GM12892 (cell line): ENCODE measurements at regions not wholly inside any gene's neighbourhood (a gene's known extent, or its start where the extent isn't known, plus 50 kb on each side); places are given as distances from the start of the nearest gene placed in this dataset.

ENCODE experiments used
- DNase-seq: peaks from one replicate; pipeline ENCODE4 v3.0.0; 2011; ENCODE audit not compliant: insufficient read length
- FAIRE-seq: peaks from 2 replicates; lab custom pipeline; 2011; peaks lifted over from hg19 to GRCh38; lab: Jason Lieb, UNC
- POLR2A ChIP-seq: IDR thresholded peaks from 2 replicates; pipeline ENCODE4 v1.6.1; 2011; ENCODE audit warnings: low read depth, low read length, control low read depth
- POLR2AphosphoS5 ChIP-seq: IDR thresholded peaks from 2 replicates; pipeline ENCODE4 v1.6.1; 2011; ENCODE audit warnings: low read depth, low read length, control low read depth
- TAF1 ChIP-seq: IDR thresholded peaks from 2 replicates; pipeline ENCODE4 v1.6.1; 2011; ENCODE audit warnings: low read depth, mild to moderate bottlenecking, control low read depth, low read length, borderline replicate concordance

- DNase-seq: no peak
- FAIRE-seq: no peak
- TF ChIP-seq TAF1 (no peak), POLR2A (no peak), POLR2AphosphoS5 (no peak)
Observed at GRCh38 chr10:128419466-128420019, 293.3 kb upstream of the MKI67 start.

GRCh38 chr10:128420623-128421022 lies 294.4 kb upstream of the MKI67 start:
- TF ChIP-seq POLR2AphosphoS5 (no peak), TAF1 (no peak), POLR2A (no peak)
- FAIRE-seq (no peak), DNase-seq (no peak)

DNA sequence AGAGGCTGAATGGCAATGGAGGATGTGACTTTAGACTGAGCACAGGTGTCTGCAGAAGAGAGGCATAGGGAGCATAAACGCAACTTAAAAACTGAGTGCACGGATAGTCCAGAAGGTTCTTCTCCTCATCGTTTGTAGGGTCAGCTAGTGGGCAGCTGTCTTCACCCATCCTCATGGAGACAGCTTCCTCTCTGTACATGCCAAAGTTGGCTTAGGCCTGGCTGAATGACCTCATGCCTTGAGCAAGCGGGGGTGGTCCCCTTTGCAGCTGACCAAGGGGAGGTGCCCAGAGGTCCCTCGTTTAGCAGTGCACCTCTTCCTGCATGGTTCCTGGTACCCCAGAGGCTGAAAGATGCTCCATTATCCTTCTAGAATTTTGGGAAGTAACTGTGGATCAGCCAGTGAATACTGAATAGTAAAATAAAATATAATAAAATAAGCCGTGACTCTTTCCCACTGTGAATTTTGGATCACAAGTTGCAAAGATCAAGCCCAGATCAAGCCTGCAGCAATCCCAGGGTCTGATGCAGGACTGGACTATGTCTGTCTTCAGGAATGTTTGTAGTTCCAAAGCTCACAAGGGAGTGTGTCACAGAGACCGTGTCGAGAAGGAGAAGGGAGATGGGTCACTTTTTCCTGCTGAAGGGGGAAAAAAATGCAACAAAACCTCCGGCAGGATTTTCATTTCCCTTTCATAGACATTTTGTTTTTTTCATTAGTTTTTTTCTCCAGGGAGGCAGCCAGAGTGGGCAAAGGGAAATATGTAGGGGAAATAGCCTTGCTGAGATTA lies 295.3 kb upstream of the MKI67 start:
- TF ChIP-seq TAF1: no peak
- TF ChIP-seq POLR2AphosphoS5: no peak
- TF ChIP-seq POLR2A: no peak
- DNase-seq (no peak), FAIRE-seq (no peak)

DNA sequence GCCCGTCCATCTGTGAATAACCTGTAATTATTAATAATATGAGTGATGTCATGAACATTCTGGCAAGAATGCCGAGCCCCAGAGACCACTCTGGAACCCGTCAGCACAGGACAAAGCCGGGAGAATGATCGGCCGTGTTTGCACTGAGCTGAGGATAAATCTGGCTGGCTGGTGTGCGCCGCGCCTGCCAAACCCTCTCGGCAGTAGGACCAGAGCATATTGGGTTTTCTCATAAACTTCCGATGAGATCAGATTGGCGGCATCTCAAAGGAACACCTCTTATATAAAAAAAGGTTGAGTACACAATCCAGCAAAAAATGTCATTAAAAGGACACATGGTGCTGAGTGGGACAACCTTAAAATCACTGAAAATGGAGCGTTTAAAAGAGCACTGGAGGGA lies 296.0 kb upstream of the MKI67 start:
- FAIRE-seq (no peak), DNase-seq (no peak)
- TF ChIP-seq POLR2AphosphoS5: no peak
- no peak for TF ChIP-seq POLR2A
- TF ChIP-seq TAF1: no peak

DNA sequence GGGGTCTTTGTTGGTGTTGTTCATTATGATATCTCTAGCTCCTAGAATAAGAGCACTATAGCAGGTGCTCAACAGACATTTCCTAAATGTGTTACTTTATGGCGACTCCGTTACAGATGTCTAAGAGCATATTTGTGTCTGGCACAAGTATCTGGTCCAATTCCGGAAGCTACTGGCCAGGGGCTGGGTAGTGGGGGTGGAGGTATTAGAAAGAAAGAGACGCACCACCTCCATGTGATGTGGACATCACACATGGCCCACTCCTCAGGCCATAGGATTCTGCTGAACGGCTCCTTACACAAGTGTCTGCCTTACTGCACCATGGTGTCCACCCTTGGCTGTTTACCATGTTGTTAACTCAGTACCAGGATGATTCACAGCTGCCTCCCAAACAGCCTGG lies 296.8 kb upstream of the MKI67 start:
- TF ChIP-seq POLR2AphosphoS5 (no peak), POLR2A (no peak), TAF1 (no peak)
- FAIRE-seq (no peak), DNase-seq (no peak)

DNA sequence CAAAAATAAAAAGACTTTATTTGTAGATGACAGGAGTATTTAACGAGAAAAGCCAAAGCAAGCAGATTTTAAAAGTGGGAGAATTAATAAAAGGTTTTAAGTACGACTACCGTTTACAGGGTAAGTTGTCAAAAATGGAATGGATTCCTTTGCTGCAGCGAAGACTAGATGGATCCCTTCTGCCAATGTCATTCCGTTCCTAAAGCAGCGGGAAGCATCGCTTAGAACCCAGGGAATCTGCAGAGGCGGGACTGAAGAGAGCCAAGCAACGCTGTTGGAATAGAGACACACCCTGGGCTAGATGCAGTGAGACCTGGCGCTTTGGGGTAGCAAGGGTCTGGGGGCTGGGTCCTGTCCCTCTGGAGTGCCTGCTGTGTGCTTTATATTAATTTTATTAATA lies 303.1 kb upstream of the MKI67 start:
- FAIRE-seq (no peak), DNase-seq (no peak)
- no peak for TF ChIP-seq POLR2A
- TF ChIP-seq POLR2AphosphoS5: no peak
- TF ChIP-seq TAF1: no peak

DNA sequence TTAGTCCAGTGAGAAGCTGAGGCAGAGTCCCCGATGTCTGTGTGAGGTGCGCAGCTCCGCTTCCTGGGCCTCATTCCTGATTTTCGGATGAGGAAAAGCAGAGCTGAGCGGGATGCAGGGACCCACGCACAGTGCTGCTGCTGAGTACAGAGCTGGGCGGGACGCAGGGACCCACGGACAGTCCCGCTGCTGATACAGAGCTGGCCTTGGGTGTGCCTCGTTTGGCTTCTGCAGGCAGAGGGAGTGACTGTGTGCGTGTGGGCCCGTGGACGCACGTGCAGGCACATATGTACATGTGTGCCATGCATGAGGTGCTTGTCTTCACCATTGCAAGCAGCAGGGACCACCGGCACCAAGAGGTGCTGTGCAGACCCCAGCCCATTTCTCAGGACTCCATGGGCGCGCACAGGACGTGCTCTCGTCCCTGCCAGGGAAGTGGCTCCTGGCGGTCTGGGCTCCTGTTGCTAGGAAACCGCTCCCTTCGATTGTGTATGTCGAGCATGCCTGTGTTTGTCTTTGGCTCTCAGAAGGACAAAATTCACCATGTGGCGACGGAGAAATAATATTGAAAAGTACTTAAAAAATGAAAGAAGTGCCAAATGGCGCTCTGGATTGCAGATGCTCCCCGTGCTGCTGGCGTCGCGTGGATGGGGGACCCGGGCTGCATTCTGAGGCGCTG lies 303.8 kb upstream of the MKI67 start:
- DNase-seq (no peak), FAIRE-seq (no peak)
- no peak for TF ChIP-seq POLR2A
- TF ChIP-seq POLR2AphosphoS5: no peak
- no peak for TF ChIP-seq TAF1

DNA sequence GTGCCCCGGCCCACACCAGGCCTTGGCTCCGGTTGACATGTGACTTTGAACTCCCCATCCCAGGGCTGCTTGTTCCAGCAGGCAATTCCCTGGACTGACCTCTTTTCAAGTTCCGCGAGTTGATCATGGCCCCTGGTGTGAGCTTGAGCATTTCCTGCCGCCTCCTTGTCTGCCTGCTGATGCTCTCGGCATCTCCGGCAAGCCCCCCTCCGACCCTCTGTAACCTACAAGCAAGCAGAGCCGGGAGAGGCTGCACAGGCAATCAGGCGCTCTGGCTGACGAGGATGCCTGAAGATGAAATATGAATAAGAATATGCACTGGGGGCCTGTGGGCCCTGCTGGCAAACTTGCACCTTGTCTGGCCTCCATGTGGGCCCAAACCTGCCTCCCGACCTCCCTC lies 304.9 kb upstream of the MKI67 start:
- TF ChIP-seq TAF1 (no peak), POLR2A (no peak), POLR2AphosphoS5 (no peak)
- FAIRE-seq (no peak), DNase-seq (no peak)

- FAIRE-seq (no peak), DNase-seq (no peak)
- no peak for TF ChIP-seq POLR2A
- TF ChIP-seq TAF1: no peak
- no peak for TF ChIP-seq POLR2AphosphoS5
Observed at GRCh38 chr10:128431506-128431905, 305.3 kb upstream of the MKI67 start.

GRCh38 chr10:128432011-128432410 lies 305.8 kb upstream of the MKI67 start:
- DNase-seq (no peak), FAIRE-seq (no peak)
- TF ChIP-seq TAF1: no peak
- no peak for TF ChIP-seq POLR2AphosphoS5
- no peak for TF ChIP-seq POLR2A

- DNase-seq (no peak), FAIRE-seq (no peak)
- no peak for TF ChIP-seq POLR2AphosphoS5
- TF ChIP-seq POLR2A: no peak
- no peak for TF ChIP-seq TAF1
Observed at GRCh38 chr10:128432423-128432822, 306.2 kb upstream of the MKI67 start.
